Lower lobe of right lung (tissue), 2 donors: ENCODE measurements at regions not wholly inside any gene's neighbourhood (a gene's known extent, or its start where the extent isn't known, plus 50 kb on each side); places are given as distances from the start of the nearest gene placed in this dataset.

Experiments
- ATAC-seq, 2 donors: fragments of 200-7000 bp; cut with Tn5 transposase; one replicate each; pipeline ENCODE4 v1.9.1; 2020 to 2022; ENCODE audit warnings: mild to moderate bottlenecking in 2 of 2, moderate library complexity in 2 of 2
- DNase-seq: peaks from one replicate; pipeline ENCODE4 v3.0.0-alpha.2; 2020
- H3K27ac ChIP-seq: fragments of 200-600 bp; one replicate; pipeline ENCODE4 v1.8.0; 2022
- H3K27me3 ChIP-seq: fragments of 200-600 bp; one replicate; pipeline ENCODE4 v1.8.0; 2022; ENCODE audit warnings: low read depth
- H3K36me3 ChIP-seq: fragments of 200-600 bp; one replicate; pipeline ENCODE4 v1.8.0; 2022; ENCODE audit warnings: mild to moderate bottlenecking
- H3K4me1 ChIP-seq: fragments of 200-600 bp; one replicate; pipeline ENCODE4 v1.8.0; 2022
- H3K4me3 ChIP-seq: fragments of 200-600 bp; one replicate; pipeline ENCODE4 v1.8.0; 2022; ENCODE audit warnings: mild to moderate bottlenecking
- H3K9me3 ChIP-seq: fragments of 200-600 bp; one replicate; pipeline ENCODE4 v1.8.0; 2022
- CTCF ChIP-seq: fragments of 200-600 bp; IDR thresholded peaks from one replicate; pipeline ENCODE4 v1.8.0; 2022; ENCODE audit warnings: antibody characterized with exemption, mild to moderate bottlenecking
- intact Hi-C: fragments of 100-400 bp; cut with DNase I; formaldehyde crosslinking; loops from one replicate; pipeline ENCODE4 v1.11.0; 2022
- donor health status: DM: no; HTN: yes; CAD: no; lungs with severe emphysema.

- no peaks in the 10 kb centered on the region for H3K4me1 ChIP-seq
- ATAC-seq (no peak), DNase-seq (no peak)
- intact Hi-C loops = no loop called here
- H3K27ac ChIP-seq = no peak overlapping the region
- H3K4me3 ChIP-seq = no peak overlapping the region
- H3K9me3 ChIP-seq = no peaks in the 10 kb centered on the region
- no peaks in the 10 kb centered on the region for H3K27me3 ChIP-seq
- H3K36me3 ChIP-seq = no peaks in the 10 kb centered on the region
- TF ChIP-seq CTCF = no peak
These were observed 793.0 kb upstream of the IGFBP3 start for GRCh38 chr7:46713868-46714596.

GRCh38 chr7:46710927-46711326 is 789.9 kb upstream of the IGFBP3 start:
- Histone ChIP-seq H3K27ac (no peak overlapping the region), H3K4me3 (no peak overlapping the region), H3K9me3 (no peaks in the 10 kb centered on the region), H3K36me3 (no peaks in the 10 kb centered on the region), H3K4me1 (no peaks in the 10 kb centered on the region), H3K27me3 (no peaks in the 10 kb centered on the region)
- TF ChIP-seq CTCF = no peak
- ATAC-seq (no peak), DNase-seq (no peak)
- intact Hi-C loops = no loop called here

- no peak for DNase-seq
- Histone ChIP-seq H3K4me3 (no peak overlapping the region), H3K4me1 (no peaks in the 10 kb centered on the region), H3K27ac (no peak overlapping the region), H3K9me3 (no peaks in the 10 kb centered on the region), H3K36me3 (no peaks in the 10 kb centered on the region), H3K27me3 (no peaks in the 10 kb centered on the region)
- TF ChIP-seq CTCF = no peak
- intact Hi-C loops = no loop called here
- no peak for ATAC-seq
These were observed 786.9 kb upstream of the IGFBP3 start for GRCh38 chr7:46707973-46708372.

GRCh38 chr7:46705386-46706255 is 784.5 kb upstream of the IGFBP3 start:
- intact Hi-C loops = no loop called here
- no peak for DNase-seq

GRCh38 chr7:46696741-46697140 is 775.7 kb upstream of the IGFBP3 start:
- TF ChIP-seq CTCF = no peak
- ATAC-seq (no peak), DNase-seq (no peak)
- Histone ChIP-seq H3K27me3 (no peaks in the 10 kb centered on the region), H3K36me3 (no peaks in the 10 kb centered on the region), H3K9me3 (no peaks in the 10 kb centered on the region), H3K4me1 (no peaks in the 10 kb centered on the region), H3K4me3 (no peak overlapping the region), H3K27ac (no peak overlapping the region)
- intact Hi-C loops = no loop called here

More at GRCh38 chr7:46705386-46706255, 784.5 kb upstream of the IGFBP3 start:
- H3K27ac ChIP-seq = no peak overlapping the region
- no peaks in the 10 kb centered on the region for H3K27me3 ChIP-seq
- H3K9me3 ChIP-seq = no peaks in the 10 kb centered on the region
- TF ChIP-seq CTCF = no peak
- no peaks in the 10 kb centered on the region for H3K4me1 ChIP-seq
- no peak for ATAC-seq
- H3K36me3 ChIP-seq = no peaks in the 10 kb centered on the region
- no peak overlapping the region for H3K4me3 ChIP-seq
